Stimulated activated CD4-positive, alpha-beta T cell treated with anti-CD3 and anti-CD28 coated beads, Interleukin-1b, Interleukin-23, amount 100 ng/mL, for 48 hours (primary cell): ENCODE measurements at regions not wholly inside any gene's neighbourhood (a gene's known extent, or its start where the extent isn't known, plus 50 kb on each side); places are given as distances from the start of the nearest gene placed in this dataset.
"Not testable (repeated sequence)": the region's sequence is repeated elsewhere in the genome, so short reads cannot be mapped to it uniquely, and the experiment has no call there.

Experiments used
- DNase-seq: peaks from one replicate; pipeline ENCODE4 v3.0.0-alpha.2; 2020

DNA sequence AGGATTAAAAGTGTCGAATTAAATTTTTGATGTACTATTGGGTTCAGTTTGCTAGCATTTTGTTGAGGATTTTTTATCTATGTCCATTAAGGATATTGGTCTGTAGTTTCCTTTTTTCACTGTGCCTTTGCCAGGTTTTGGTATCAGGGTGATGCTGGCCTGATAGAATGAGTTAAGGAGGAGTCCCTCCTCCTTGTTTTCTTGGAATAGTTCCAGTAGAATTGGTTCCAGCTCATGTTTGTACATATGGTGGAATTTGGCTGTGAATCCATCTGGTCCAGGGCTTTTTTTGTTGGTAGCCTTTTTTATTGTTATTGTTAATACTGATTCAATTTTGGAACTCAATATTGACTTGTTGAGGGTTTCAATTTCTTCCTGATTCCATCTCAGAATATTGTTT lies 141.8 kb downstream of the SIM1 start:
- no peak for DNase-seq

- DNase-seq, result no peak
Observed at GRCh38 chr6:100320686-100321085, 144.0 kb downstream of the SIM1 start.

- no peak for DNase-seq
Observed at GRCh38 chr6:100317031-100317430, 147.7 kb downstream of the SIM1 start.

DNA sequence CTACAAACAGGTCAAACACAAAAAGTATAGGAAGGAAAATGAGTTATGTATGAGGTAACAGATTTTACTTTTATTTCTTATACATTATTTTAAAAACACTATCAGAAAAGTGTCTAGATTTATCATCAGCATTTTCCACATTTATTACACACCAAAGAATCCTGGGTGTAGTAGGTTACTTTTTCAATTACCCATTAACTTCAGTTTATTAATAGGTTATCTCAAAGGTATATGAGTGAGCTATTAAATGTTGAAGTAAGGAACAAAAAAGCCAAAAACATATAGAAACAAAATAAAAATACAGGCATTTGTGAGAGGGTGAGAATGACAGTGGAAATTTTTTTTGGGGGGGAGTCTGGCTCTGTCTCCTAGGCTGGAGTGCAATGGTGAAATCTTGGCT lies 150.5 kb downstream of the SIM1 start:
- no peak for DNase-seq

DNA sequence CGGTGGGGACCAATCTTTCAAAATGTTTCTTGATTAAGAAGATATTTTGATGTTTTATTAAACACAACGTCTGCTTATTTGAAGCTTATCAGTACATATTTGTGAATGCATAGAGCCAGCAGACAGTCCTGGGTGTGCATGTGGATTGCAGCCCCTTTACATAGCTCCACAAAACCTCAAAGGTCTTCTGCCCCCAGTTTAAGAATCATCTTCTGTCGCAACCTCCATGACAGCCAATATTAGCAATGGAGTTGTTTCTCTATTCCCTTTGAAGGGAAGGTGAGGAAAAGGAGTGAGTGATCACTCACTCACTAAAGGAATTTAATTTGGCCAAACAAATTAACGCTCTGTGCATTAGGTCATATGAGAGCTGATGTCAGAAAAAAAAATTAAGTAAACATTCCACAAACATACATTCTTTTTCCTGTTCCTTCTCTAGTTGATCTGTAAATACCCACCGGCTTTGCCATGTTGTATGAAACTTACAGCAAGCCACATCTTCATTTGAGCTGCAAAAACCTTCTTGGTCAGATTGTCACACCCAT lies 152.9 kb downstream of the SIM1 start:
- no peak for DNase-seq

- DNase-seq, result no peak
Observed at GRCh38 chr6:100309174-100309573, 155.5 kb downstream of the SIM1 start.

- no peak for DNase-seq
Observed at GRCh38 chr6:100307561-100307960, 157.2 kb downstream of the SIM1 start.

DNA sequence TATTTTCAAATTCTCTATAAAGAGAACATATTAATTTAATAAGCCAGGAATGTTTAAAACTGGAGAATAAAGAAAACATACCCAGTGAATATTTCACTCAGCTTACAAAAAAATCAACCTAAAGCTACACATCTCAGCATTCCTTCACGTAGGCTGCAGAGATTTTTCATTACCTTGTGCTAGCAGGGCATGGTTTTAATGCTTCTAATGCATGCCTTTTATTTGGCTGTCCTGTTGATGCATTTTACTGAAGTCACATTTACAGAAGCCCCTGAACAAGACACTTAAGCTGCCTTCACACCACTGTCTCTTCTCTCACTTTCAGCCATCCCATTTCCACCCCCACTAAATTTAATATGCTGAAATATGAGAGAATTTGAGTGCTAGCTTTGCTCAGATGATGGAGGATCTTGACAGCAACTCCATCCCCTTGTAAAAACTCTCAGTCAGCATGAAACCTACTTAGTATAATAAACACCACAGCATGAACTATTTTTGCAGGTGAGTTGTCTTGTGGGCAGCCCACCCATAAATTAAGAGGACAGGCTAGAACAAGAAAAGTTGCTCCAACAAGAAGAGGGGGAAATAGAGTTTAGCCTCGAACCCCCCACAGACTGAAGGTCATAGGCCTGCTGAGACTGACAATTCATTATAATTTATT lies 159.4 kb downstream of the SIM1 start:
- DNase-seq, result no peak

- no peak for DNase-seq
Observed at GRCh38 chr6:100304575-100304974, 160.1 kb downstream of the SIM1 start.

GRCh38 chr6:100301731-100302130 lies 163.0 kb downstream of the SIM1 start:
- DNase-seq, result no peak

DNA sequence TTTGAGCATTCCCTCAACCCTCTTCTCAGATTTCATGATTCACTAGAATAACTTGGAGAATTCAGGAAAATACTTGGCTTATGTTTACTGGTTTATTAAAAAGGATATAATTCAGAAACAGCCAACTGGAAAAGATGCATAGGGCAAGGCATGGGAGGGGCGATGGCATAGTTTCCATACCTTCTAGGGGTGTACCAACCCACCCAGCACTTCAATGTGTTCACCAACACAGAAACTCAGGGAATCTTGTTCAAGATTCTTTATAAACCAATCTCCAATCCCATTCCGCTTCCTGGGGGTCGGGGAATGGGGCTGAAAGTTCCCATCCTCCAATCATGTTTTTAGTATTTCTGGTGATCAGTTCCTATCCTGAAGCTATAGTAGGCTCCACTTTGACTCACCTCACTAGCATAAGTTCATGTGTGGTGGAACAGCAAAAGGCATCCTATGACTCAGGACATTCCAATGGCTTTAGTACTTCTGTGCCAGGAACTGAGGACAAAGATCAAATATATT lies 164.4 kb downstream of the SIM1 start:
- no peak for DNase-seq

DNA sequence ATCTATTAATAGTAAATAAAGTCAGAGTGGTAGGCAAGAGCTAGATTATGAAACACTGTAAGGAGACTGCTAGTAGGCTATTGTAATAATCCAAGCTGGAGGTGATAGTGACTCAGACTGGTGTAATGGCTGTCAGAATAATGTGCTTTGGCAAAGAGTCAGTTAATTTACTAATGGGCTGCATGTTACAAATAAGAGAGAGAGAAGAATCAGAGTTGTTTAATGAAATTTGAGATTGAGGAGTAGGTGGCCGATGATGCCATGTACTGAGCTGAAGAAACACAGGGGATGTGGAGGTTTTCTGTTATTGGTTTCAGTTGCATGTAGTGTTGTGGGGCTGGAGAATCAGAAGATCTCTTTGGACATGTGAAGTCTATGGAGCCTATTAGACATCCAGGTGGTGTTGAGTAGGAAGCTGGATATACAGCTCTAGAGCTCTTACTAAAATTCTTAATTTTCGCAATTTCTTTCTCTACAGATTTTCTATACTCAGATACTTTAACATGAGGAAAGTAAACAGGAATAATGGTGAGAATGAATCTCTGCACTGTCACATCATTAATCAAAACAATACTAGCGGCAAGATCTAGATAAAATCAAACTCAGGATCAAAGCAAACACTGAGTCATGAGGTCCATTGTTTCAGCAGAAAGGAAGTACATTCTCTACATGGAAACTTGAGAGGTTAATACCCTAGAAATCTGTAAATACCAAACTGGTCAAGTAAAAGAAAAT lies 167.7 kb downstream of the SIM1 start:
- no peak for DNase-seq

DNA sequence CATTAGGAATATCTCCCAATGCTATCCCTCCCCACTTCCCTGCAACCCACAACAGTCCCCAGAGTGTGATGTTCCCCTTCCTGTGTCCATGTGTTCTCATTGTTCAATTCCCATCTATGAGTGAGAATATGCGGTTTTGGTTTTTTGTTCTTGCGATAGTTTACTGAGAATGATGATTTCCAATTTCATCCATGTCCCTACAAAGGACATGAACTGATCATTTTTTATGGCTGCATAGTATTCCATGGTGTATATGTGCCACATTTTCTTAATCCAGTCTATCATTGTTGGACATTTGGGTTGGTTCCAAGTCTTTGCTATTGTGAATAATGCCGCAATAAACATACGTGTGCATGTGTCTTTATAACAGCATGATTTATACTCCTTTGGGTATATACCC lies 169.5 kb downstream of the SIM1 start:
- DNase-seq, result not testable (repeated sequence)

DNA sequence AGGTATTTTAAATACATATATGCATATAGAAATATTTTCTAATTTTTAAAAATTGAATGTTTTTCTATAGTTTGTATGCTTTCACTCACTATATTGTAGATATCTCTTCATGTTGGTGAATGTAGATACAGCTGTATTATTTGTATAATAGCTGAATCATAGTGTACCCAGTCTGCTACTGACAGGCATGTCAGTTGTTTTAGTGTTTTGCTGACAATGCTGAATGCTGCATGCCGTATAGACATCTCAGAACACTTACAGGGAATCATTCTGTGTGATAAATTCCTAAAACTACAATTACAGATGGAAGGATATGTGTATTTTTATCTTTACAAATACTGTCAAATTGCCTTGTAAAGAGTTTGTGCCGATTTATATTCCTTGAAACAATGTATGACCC lies 175.4 kb downstream of the SIM1 start:
- DNase-seq, result no peak

DNA sequence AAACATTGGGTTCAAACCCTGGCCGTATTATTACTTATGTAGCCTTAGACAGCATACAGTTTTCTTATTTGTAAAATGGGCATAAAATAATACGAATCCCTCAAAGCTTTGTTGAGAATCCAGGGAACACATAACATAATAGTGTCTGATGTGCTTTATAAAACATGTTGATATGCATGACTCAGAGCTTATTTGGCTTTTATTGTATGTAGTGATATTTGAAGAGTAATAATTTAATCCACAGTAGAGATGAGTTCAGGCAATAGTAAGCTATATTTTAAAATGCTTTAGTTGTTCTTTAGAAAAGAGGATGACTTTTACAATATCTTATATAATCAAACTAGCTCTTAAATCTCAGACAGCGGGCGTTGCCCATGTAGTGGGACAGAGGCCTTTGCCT lies 176.4 kb downstream of the SIM1 start:
- DNase-seq, result no peak

GRCh38 chr6:100283285-100283684 lies 181.4 kb downstream of the SIM1 start:
- no peak for DNase-seq

DNA sequence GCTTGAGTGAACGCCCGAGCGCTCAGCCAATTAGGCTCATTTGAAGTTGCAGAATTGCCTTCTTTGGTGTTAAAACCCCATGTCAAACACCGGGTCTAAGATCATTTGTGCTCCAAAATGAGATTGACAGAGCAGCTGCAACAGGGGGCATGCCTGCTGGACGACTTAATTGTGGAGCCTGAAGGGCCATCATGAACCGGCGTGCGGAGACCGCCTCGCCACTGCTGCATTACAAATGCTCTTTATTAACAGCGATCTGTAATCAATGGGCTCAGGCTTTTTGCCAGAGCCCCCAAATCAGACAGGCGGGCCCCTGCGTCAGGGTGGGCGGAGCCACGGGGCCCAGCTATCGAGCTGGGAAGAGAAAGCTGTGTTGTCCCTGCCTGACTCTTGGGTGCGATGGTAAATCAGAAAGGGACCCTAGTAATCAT lies 183.2 kb downstream of the SIM1 start:
- no peak for DNase-seq

DNA sequence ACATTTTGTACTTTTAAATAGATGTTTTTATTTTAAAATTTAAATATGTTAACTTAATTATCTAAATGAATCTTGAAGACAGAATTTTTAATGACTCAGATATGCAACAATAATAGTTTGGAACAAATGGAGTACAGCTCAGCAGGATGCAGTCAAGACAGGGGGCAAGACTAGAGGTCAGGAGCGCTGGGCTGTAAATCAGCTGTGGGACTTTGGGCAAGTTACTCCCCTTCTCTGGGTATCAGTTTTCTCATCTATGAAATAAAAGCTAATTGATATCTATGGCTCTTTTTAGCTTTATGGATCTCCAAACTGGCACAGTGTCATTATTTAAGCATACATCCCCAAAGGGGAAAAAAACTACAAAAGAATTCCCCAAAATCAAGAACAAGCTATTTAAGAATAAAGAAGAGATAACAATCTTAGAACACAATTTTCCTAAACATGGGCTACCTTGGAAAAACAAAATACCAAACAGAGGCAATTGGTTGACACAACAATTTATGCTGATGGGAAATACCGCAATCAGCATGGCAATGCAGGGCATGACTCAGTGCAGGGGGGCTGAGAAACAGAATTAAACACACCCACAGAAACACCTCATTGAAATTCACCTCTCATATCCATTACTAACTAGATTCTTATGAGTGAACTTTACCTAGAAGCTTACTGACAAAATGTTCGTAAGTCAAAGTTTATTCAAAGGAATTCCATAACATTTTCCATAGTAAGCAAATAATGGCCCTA lies 188.2 kb downstream of the SIM1 start:
- no peak for DNase-seq

GRCh38 chr6:100274147-100274546 lies 190.6 kb downstream of the SIM1 start:
- DNase-seq, result no peak

- no peak for DNase-seq
Observed at GRCh38 chr6:100271625-100272024, 193.1 kb downstream of the SIM1 start.

- no peak for DNase-seq
Observed at GRCh38 chr6:100271202-100271601, 193.5 kb downstream of the SIM1 start.

DNA sequence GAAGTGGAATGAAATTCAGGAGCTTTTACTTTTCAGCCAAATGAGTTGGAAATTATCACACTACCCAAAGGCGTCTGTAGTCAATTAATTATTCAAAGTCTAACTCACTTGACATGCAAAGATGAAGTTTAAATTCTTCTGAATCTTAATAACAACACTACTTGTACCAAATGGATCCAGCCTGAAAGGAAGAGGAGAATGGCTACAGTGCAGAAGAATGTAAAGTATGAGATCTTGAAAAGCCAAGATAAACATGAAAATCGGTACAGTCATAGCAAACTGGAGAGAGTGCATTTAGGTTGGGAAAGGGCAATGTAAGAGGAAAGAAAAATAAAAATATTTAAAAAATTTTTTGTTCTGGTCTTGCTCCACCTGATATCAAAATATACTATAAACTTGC lies 195.5 kb downstream of the SIM1 start:
- no peak for DNase-seq

- no peak for DNase-seq
Observed at GRCh38 chr6:100268326-100268725, 196.4 kb downstream of the SIM1 start.

- no peak for DNase-seq
Observed at GRCh38 chr6:100267721-100268123, 197.0 kb downstream of the SIM1 start.
